HFFc6 (cell line): ENCODE measurements at regions not wholly inside any gene's neighbourhood (a gene's known extent, or its start where the extent isn't known, plus 50 kb on each side); places are given as distances from the start of the nearest gene placed in this dataset.

Experiments
- DNase-seq: peaks from one replicate; pipeline ENCODE4 v3.0.0-alpha.2; 2018
- H3K27ac Mint-ChIP-seq: 2 replicates; pipeline ENCODE4 v1.8.0; 2020; ENCODE audit warnings: mild to moderate bottlenecking, mixed read lengths
- H3K27me3 Mint-ChIP-seq: 2 replicates; pipeline ENCODE4 v1.8.0; 2021; ENCODE audit warnings: mild to moderate bottlenecking, moderate library complexity, mixed read lengths; ENCODE audit not compliant: insufficient read depth
- H3K36me3 Mint-ChIP-seq: 2 replicates; pipeline ENCODE4 v1.8.0; 2021; ENCODE audit warnings: low read depth, mixed read lengths
- H3K4me1 Mint-ChIP-seq: 2 replicates; pipeline ENCODE4 v1.8.0; 2020; ENCODE audit warnings: low read depth, mixed read lengths
- H3K4me3 Mint-ChIP-seq: 2 replicates; pipeline ENCODE4 v1.8.0; 2020; ENCODE audit warnings: mild to moderate bottlenecking, moderate library complexity, mixed read lengths
- H3K9me3 Mint-ChIP-seq: 2 replicates; pipeline ENCODE4 v1.8.0; 2020; ENCODE audit warnings: mild to moderate bottlenecking, mixed read lengths
- TF ChIP-seq, protein P1 (sequence below): fragments of 200-600 bp; sonication (generic); IDR thresholded peaks from 2 replicates; pipeline ENCODE4 v1.5.0; 2021; ENCODE audit warnings: antibody characterized with exemption, mild to moderate bottlenecking

DNA sequence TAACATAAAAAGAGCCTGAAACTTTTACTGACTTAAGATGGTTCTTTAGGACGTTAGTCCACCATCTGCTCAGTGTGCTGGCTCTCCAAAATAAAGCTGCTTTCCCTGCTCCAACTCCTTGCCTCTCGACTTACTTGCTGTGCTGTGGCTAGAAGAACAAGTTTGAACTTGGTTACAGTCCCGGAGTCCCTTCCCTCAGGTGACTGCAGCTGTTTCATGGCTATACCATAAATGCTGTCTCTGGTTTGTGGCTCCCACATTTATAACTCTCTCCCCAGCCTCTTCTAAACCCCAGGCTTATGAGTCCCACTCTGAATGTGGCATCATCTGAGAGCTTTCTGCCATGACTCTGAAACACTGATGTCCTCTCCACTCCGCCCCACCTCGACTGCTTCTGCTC is 166.2 kb upstream of the ADRA1D start:
- DNase-seq, result no peak
- H3K36me3 Mint-ChIP-seq, result peaks cover 43% of the 10 kb centered on the region
- H3K9me3 Mint-ChIP-seq, result peaks cover 15% of the 10 kb centered on the region
- H3K27me3 Mint-ChIP-seq, result peaks cover 1% of the 10 kb centered on the region; the same call in 1 of the 2 replicates
- H3K4me3 Mint-ChIP-seq, result no peak overlapping the region
- no peak overlapping the region for H3K27ac Mint-ChIP-seq
- H3K4me1 Mint-ChIP-seq, result peaks cover 13% of the 10 kb centered on the region
- TF ChIP-seq, protein P1, sequence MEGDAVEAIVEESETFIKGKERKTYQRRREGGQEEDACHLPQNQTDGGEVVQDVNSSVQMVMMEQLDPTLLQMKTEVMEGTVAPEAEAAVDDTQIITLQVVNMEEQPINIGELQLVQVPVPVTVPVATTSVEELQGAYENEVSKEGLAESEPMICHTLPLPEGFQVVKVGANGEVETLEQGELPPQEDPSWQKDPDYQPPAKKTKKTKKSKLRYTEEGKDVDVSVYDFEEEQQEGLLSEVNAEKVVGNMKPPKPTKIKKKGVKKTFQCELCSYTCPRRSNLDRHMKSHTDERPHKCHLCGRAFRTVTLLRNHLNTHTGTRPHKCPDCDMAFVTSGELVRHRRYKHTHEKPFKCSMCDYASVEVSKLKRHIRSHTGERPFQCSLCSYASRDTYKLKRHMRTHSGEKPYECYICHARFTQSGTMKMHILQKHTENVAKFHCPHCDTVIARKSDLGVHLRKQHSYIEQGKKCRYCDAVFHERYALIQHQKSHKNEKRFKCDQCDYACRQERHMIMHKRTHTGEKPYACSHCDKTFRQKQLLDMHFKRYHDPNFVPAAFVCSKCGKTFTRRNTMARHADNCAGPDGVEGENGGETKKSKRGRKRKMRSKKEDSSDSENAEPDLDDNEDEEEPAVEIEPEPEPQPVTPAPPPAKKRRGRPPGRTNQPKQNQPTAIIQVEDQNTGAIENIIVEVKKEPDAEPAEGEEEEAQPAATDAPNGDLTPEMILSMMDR, result no peak

DNA sequence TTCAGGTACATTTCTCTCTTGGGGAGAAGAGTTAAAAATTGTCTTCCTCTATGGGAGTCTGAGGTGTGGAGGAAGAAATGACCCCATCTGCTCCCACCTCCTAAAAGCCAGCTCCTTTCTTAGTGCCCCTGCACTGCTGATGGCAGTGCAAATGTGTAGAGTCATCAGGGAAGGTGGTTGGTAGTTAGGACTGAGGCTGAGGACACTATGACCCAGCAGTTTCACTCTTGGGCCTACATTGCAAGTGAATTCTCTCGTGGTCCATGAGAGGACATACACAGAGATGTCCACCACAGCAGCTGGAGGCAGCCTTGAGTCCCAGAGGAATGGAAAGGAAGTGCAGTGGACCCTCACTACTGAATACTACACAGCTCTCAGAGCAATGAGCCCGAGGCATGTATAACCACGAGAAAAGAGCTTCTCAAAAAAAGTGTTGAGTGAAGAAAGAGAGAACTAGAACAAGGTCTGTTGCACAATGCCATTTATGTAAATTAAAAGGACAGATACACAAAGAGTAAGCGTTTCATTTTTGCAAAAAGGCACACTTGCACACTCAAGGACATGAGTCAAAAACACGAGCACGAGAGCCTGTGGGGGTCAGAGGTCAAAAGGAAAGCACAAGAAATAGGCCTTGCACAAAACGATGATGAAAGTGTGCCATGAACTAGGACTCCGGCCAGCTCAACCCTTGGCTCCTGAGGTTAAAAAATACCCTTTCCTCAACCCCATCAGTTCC is 164.4 kb upstream of the ADRA1D start:
- no peak overlapping the region for H3K4me3 Mint-ChIP-seq
- H3K27ac Mint-ChIP-seq, result no peak overlapping the region
- TF ChIP-seq, protein P1, result no peak
- peaks cover 13% of the 10 kb centered on the region for H3K4me1 Mint-ChIP-seq
- no peak for DNase-seq
- H3K27me3 Mint-ChIP-seq, result peaks cover 1% of the 10 kb centered on the region; the same call in 1 of the 2 replicates
- H3K36me3 Mint-ChIP-seq, result peaks cover 25% of the 10 kb centered on the region
- H3K9me3 Mint-ChIP-seq, result no peaks in the 10 kb centered on the region

DNA sequence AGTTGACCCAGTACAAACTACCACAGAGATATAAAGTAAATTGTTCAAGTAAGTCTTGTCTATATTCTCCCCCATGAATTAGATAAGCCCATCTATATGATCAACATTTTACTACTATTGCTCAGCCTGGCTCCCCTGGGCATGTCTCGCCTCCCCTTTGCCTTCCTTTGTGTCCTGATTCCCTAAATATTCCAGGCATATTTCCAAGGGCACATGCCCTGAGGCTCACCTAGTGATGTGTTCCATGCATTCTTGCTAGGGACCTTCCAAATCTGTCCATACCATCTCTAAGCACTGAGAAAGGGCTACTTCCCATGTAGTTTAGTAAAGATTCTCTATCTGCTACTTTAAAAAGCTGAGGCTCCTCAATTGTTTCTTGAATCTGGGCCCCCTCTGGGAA is 163.1 kb upstream of the ADRA1D start:
- TF ChIP-seq, protein P1, result no peak
- peaks cover 1% of the 10 kb centered on the region; the same call in 1 of the 2 replicates for H3K27me3 Mint-ChIP-seq
- no peak overlapping the region for H3K27ac Mint-ChIP-seq
- peaks cover 15% of the 10 kb centered on the region for H3K36me3 Mint-ChIP-seq
- no peak for DNase-seq
- H3K9me3 Mint-ChIP-seq, result no peaks in the 10 kb centered on the region
- peaks cover 13% of the 10 kb centered on the region for H3K4me1 Mint-ChIP-seq
- H3K4me3 Mint-ChIP-seq, result no peak overlapping the region

DNA sequence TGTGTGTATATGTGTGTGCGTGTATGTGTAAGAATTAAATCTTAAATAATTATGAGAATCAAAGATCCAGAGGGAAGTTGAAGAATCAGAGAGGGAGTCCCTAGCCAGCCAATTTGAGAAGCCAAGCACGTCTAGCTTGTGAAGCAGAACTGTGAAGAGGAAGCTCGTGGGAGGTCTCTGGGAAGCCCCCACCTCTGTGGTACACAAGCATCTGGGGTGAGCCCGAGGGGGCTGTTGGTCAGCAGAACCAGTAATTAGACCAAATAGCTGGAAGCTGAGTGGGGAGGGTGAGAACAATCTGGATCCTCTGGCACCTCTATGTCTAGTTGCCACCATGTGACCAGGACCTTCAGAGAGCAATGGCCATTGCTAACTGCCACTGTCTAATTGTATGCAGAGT is 162.7 kb upstream of the ADRA1D start:
- peaks cover 13% of the 10 kb centered on the region for H3K4me1 Mint-ChIP-seq
- peaks cover 15% of the 10 kb centered on the region for H3K36me3 Mint-ChIP-seq
- DNase-seq, result no peak
- H3K27ac Mint-ChIP-seq, result no peak overlapping the region
- peaks cover 1% of the 10 kb centered on the region; the same call in 1 of the 2 replicates for H3K27me3 Mint-ChIP-seq
- no peaks in the 10 kb centered on the region for H3K9me3 Mint-ChIP-seq
- H3K4me3 Mint-ChIP-seq, result no peak overlapping the region
- TF ChIP-seq, protein P1, result no peak

DNA sequence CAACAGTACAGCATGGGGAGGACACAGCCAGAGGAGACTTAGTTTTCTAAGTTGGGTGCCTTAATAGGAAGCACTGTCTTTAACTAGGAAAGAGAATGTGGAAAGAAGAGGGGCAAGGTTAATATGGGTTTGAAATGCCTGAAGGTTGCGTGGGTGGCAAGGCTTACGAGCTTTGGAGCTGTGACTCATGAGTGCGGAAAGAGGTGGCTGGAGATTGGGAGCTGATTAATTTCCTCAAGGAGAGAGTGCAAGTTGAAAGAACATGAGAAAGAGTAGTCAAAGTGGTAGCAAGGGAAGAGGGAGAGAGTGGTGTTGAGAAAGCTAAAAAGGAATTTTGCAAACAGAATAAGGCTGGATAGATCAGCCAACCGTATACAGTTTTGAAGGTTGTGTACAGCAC is 157.5 kb upstream of the ADRA1D start:
- peak; percentile 77 for DNase-seq
- H3K9me3 Mint-ChIP-seq, result no peaks in the 10 kb centered on the region
- H3K36me3 Mint-ChIP-seq, result no peaks in the 10 kb centered on the region
- no peaks in the 10 kb centered on the region for H3K27me3 Mint-ChIP-seq
- TF ChIP-seq, protein P1, result no peak
- H3K4me1 Mint-ChIP-seq, result peaks cover 14% of the 10 kb centered on the region
- H3K4me3 Mint-ChIP-seq, result no peak overlapping the region
- H3K27ac Mint-ChIP-seq, result no peak overlapping the region
